ENCODE measurements at regions not wholly inside any gene's neighbourhood (a gene's known extent, or its start where the extent isn't known, plus 50 kb on each side); places are given as distances from the start of the nearest gene placed in this dataset.

- no peak overlapping the region for H3K27ac ChIP-seq
- no peak for DNase-seq
Observed at GRCh38 chr3:102141928-102142239, 292.6 kb downstream of the NFKBIZ start.

GRCh38 chr3:102142379-102143060 is 292.3 kb upstream of the ZPLD1 start:
- TF ChIP-seq POLR2A (IDR thresholded peaks at IDR 0.05) (no peak), CTCF (IDR thresholded peaks at IDR 0.05) (no peak)
- no peaks in the 10 kb centered on the region for H3K9me3 ChIP-seq
- intact Hi-C loops (cut with DNase I; ENCODE audit: low total_unique reads), result no loop called here
- no peak overlapping the region for H3K27ac ChIP-seq
- DNase-seq, result no peak
- no peak overlapping the region for H3K4me3 ChIP-seq
- no peaks in the 10 kb centered on the region for H3K27me3 ChIP-seq
- H3K4me1 ChIP-seq, result no peaks in the 10 kb centered on the region
- no peaks in the 10 kb centered on the region for H3K36me3 ChIP-seq (ENCODE audit: low read depth, missing control alignments)
- WGBS, 2 donors, result 45 to 57% methylated on average over 2 of the region's 2 CpGs

More at GRCh38 chr3:102141928-102142239, 292.6 kb downstream of the NFKBIZ start:
- no peaks in the 10 kb centered on the region for H3K9me3 ChIP-seq
- H3K27me3 ChIP-seq, result no peaks in the 10 kb centered on the region
- H3K4me1 ChIP-seq, result no peaks in the 10 kb centered on the region
- TF ChIP-seq CTCF (IDR thresholded peaks at IDR 0.05), result no peak
- TF ChIP-seq POLR2A (IDR thresholded peaks at IDR 0.05), result no peak
- H3K36me3 ChIP-seq (ENCODE audit: low read depth, missing control alignments), result no peaks in the 10 kb centered on the region
- H3K4me3 ChIP-seq, result no peak overlapping the region
- intact Hi-C loops (cut with DNase I; ENCODE audit: low total_unique reads), result no loop called here
- WGBS, 2 donors, result 74 to 75% methylated on average over 1 of the region's 1 CpG

GRCh38 chr3:102143536-102143935 is 291.3 kb upstream of the ZPLD1 start:
- 94 to 100% methylated on average over 1 of the region's 1 CpG for WGBS, 2 donors
- Histone ChIP-seq H3K27ac (no peak overlapping the region), H3K9me3 (no peaks in the 10 kb centered on the region), H3K4me3 (no peak overlapping the region), H3K4me1 (no peaks in the 10 kb centered on the region), H3K36me3 (ENCODE audit: low read depth, missing control alignments) (no peaks in the 10 kb centered on the region), H3K27me3 (no peaks in the 10 kb centered on the region)
- DNase-seq, result no peak
- TF ChIP-seq CTCF (IDR thresholded peaks at IDR 0.05), result no peak
- TF ChIP-seq POLR2A (IDR thresholded peaks at IDR 0.05), result no peak
- intact Hi-C loops (cut with DNase I; ENCODE audit: low total_unique reads), result no loop called here

- 93% methylated on average over 3 of the region's 3 CpGs for WGBS, 2 donors
- H3K36me3 ChIP-seq (ENCODE audit: low read depth, missing control alignments), result no peaks in the 10 kb centered on the region
- no peak overlapping the region for H3K27ac ChIP-seq
- no peaks in the 10 kb centered on the region for H3K9me3 ChIP-seq
- TF ChIP-seq CTCF (IDR thresholded peaks at IDR 0.05) (no peak), POLR2A (IDR thresholded peaks at IDR 0.05) (no peak)
- DNase-seq, result no peak
- H3K27me3 ChIP-seq, result no peaks in the 10 kb centered on the region
- intact Hi-C loops (cut with DNase I; ENCODE audit: low total_unique reads), result no loop called here
- no peak overlapping the region for H3K4me3 ChIP-seq
- H3K4me1 ChIP-seq, result no peaks in the 10 kb centered on the region
Observed at GRCh38 chr3:102144063-102144462, 290.8 kb upstream of the ZPLD1 start.

GRCh38 chr3:102148598-102149337 is 286.0 kb upstream of the ZPLD1 start:
- H3K27ac ChIP-seq, result no peak overlapping the region
- WGBS, 2 donors, result 92 to 98% methylated on average over 3 of the region's 3 CpGs
- TF ChIP-seq CTCF (IDR thresholded peaks at IDR 0.05), result no peak
- no peak for TF ChIP-seq POLR2A (IDR thresholded peaks at IDR 0.05)
- no peaks in the 10 kb centered on the region for H3K36me3 ChIP-seq (ENCODE audit: low read depth, missing control alignments)
- intact Hi-C loops (cut with DNase I; ENCODE audit: low total_unique reads), result no loop called here
- H3K9me3 ChIP-seq, result no peaks in the 10 kb centered on the region
- no peaks in the 10 kb centered on the region for H3K27me3 ChIP-seq
- H3K4me3 ChIP-seq, result no peak overlapping the region
- DNase-seq, result no peak
- no peaks in the 10 kb centered on the region for H3K4me1 ChIP-seq
